HG03378 (cell line): ENCODE measurements at regions not wholly inside any gene's neighbourhood (a gene's known extent, or its start where the extent isn't known, plus 50 kb on each side); places are given as distances from the start of the nearest gene placed in this dataset.

Experiments
- ATAC-seq: cut with Tn5 transposase; IDR thresholded peaks from one replicate; pipeline ENCODE4 v1.9.1; 2021; ENCODE audit warnings: mild to moderate bottlenecking, moderate library complexity; ENCODE audit not compliant: unreplicated experiment

GRCh38 chr12:60119327-60119726 is 523.5 kb downstream of the SLC16A7 start:
- ATAC-seq: no peak

DNA sequence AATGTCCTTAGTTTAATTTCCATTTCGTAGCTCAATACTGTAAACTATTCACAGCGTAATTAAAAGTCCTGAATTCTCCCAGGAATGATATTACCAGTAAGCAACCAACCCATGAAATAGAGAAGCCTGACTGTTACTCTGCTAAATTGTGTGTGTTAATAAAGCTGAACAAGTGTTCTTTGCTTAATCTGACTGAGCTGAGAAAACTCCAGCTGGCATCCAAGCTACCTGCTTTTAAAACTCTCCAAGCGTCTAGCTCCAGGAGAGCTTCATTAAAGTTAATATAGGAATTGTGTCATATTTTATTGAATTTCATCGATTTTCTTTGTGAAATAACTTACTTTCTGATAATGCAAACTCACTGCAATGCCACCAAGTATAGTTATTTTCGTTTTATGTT is 524.4 kb downstream of the SLC16A7 start:
- ATAC-seq: no peak

- no peak for ATAC-seq
Observed at GRCh38 chr12:60123557-60123956, 527.7 kb downstream of the SLC16A7 start.

DNA sequence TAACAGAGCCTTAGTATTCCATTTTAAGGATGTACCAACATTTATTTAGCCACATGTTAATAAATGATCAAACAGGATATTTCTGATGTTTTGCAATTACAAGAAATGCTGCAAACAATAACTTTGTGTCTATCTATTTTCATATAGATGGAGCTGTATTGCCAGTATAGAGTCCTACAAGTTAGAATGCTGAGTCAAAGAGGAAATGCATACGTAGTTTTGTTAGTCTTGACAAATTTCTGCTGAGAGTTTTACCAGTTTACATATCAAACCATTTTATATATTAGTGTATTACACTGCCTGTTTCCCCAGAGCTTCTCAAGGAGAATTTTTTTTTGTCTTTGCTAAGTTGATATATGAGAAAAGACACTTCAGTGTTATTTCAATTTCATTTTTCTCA is 541.7 kb downstream of the SLC16A7 start:
- no peak for ATAC-seq

GRCh38 chr12:60138526-60138925 is 542.7 kb downstream of the SLC16A7 start:
- ATAC-seq: no peak

DNA sequence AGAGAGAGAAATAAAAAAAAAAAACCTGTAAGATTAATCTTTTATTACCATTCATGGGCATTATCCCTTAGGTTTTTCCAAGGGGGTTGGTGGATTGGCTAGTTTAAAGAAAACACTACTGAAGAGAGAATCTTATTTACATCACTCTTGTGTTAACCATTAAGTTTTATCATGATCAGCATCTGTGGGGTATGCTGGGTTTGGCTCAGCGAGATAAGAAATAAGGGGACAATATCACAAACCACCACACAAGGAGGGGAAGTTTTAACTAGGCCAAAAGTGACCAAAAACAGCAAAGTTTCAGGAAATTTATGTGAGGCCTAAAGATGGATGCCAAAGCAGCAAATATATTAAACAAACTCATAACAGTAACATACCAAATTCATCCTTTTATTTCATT is 548.6 kb downstream of the SLC16A7 start:
- no peak for ATAC-seq

DNA sequence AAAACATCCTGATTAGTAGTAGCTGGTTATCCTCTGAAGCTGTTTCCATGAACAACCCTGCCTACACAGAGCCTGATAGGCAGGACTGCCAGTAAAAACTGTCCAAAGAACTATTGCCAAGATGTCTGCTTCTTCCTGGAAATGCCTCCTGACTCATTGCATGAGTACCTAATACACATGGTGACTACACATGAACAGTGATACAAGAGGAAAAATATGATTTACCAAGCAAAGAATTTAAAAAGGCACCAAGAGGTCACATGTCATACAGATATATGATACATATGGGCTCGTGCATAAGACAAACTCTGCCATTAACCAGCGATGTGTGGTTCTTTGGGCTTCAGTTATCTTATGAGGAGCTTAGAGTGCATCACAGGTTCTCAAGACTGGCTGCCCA is 552.3 kb downstream of the SLC16A7 start:
- ATAC-seq: no peak

DNA sequence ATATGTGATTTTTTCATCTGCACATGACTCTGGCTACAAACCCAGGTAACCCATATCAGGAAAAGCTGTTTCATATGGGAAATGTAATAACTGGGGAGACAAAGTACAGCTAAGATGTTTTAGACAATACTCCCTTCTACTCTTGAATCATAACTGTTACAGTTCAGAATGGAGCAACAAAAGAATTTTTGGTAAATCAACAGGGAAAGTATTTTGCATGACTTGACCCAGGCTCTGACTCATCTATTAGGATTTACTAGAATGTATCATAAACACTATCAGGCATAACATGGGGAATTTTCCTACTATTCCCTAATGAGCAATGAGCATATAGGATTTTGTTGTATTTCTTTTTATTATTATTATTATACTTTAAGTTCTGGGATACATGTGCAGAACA is 553.0 kb downstream of the SLC16A7 start:
- ATAC-seq: no peak

- ATAC-seq: no peak
Observed at GRCh38 chr12:60152756-60153155, 556.9 kb downstream of the SLC16A7 start.

DNA sequence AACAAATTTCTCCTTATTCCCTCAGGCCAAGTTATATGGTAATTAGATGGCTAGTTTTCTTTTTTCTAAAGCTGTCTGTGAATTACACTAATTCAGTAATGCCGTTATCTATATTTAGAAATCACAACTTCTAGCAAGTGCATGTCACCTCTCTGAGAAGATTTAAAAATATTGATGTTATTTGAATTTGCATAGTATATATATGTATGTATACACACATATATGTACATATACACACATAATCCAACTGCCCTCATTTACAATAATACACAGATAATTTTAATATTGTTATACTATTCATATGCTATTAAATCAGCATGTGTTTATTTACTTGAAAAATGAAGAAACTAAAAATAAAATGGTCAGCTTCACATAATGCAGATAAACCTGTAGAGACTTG is 563.9 kb downstream of the SLC16A7 start:
- no peak for ATAC-seq

GRCh38 chr12:60162988-60163720 is 567.3 kb downstream of the SLC16A7 start:
- ATAC-seq: no peak

GRCh38 chr12:60165781-60166180 is 570.0 kb downstream of the SLC16A7 start:
- ATAC-seq: no peak

DNA sequence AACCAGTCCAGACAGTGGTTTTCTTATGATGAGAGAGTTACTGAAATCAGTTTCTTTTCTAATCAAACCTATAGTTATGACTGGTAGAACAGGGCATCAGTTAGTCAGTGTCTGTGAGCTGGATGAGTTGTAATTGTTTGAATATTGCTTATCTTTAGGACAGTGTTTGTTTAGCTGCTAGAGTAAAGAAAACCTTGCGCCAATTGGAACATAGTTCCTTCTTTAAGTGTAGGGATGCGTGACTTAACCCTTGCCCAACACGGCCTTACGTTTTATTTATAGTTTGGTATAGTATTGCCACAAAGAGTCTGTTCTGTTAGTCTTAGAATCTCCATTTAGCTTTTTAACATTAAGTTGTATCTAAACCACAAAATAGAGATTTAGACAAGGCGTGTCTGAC is 572.6 kb downstream of the SLC16A7 start:
- no peak for ATAC-seq

DNA sequence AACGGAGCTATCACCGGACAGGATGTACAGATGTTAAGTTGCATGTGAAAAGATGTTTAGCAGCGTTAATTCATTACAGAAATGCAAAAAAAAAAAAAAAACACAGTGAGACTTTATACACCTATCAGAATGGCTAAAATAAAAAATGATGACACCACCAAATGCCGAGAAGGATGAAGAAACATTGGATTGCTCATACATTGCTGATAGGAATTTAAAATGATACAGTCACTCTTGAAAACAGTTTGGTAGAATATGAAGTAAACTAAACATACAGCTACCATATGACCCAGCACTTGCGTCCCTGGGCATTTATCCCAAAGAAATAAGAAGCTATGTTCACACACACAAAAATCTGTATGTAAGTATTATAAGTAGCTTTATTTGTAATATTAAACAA is 574.1 kb downstream of the SLC16A7 start:
- no peak for ATAC-seq

DNA sequence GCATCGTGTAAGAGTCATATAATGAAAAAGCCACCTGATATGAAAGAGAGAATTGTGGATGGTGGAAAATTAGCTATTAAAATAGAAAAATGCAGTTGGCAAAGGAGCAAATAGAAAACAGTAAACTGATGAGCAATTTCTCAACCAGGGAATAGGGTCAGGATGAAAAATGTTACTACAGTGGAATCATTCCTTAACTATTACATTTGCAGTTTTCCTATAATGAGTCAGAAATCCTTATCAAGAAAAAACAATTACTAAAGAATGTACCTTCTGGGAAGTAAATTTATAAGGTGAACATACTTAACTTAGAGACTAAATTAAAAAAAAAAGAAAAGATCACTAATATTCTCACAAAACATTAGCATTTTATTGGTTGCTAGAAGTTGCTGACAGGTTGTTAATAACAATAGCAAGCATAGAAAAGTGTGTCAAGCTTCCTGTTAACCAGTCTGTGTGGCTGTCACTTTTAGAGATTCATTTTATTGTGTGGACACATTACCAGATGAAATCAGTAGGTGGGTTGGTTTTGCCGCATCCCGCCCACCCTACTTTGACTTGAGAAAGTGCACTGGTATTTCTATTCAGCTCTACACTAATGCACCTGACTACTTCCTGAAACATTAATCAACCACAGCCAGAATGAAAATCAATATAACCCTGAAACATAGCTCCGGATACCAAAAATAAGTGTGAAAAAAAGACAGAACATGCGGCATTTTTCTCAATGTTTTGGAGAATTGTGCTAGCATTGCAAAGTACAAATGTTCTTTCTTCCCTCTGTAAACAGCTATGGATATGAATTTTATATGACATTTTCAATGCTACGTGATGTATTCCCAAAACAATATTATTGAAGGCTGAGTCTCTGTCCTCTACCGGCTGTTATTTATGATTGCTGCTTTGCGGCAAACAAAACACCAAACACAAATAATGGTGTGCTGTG is 576.7 kb downstream of the SLC16A7 start:
- no peak for ATAC-seq

DNA sequence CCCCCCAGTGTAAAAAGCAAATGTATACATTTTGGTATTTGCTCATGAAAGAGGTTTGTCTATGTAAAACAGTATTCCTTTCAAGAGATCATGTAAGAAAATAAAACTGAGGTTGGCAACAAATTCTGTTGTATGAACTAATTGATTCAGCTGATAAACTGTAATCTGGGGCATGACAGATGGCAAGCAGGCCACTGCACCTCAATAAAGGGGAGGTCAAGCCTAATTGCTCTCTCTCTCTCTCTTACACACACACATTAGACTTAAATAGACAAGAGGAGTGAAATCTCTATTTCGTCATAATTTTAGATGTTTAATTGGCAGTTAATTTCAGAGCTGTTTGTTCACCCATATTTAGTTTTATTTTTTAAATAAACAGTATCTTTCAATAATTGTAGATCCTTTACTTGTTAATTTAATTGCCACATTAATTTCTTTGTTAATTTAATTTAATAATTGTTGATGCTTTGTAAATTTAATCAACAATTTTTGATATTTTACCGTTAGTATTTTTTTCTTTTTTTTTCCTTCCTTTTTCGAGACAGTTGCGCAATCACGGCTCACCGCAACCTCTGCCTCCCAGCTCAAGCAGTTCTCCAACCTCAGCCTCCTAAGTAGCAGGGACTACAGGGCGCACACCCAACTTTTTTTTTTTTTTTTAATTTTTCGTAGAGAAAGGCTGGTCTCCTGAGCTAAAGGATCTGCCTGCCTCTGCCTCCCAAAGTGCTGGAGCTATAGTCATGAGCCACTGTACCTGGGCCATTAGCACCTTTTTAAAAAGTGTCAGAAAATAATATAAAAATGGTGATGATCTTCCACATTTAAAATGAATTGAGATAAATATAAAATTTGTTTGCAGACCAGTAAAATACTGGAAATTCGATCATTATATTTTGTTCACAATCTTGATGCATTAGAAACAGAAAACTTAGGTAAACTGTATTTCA is 577.7 kb downstream of the SLC16A7 start:
- ATAC-seq: no peak

- no peak for ATAC-seq
Observed at GRCh38 chr12:60174476-60174875, 578.6 kb downstream of the SLC16A7 start.

- no peak for ATAC-seq
Observed at GRCh38 chr12:60174941-60175340, 579.1 kb downstream of the SLC16A7 start.

- no peak for ATAC-seq
Observed at GRCh38 chr12:60176891-60177290, 581.1 kb downstream of the SLC16A7 start.

DNA sequence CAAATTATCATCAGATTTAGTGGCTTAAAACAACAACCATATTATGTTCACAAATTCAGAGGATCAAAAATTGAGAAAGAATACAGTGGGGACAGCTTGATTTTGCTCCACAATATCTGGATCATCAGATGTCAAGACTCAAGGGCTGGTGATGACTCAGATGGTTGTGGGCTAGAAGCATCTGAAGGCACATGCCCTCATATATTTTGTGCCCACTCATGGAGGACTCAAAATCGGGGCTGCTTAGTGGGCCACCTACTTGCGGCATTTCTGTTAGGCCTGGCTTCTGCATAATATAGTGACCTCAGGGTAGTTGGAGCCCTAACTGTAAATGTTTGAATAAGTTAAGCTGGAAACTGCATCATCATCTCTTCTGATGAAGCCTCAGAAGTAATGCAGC is 584.5 kb downstream of the SLC16A7 start:
- ATAC-seq: no peak

GRCh38 chr12:60182354-60182753 is 586.5 kb downstream of the SLC16A7 start:
- ATAC-seq: no peak
